ENCODE measurements at regions not wholly inside any gene's neighbourhood (a gene's known extent, or its start where the extent isn't known, plus 50 kb on each side); places are given as distances from the start of the nearest gene placed in this dataset.
A peak's percentile ranks its signal among the peaks of the same experiment; 100 is the strongest.

- no peak for DNase-seq (ENCODE audit: low spot score)
These were observed 64.6 kb downstream of the LINC01488 start for GRCh38 chr11:69545976-69546617.

- no peak for DNase-seq (ENCODE audit: low spot score)
These were observed 65.4 kb downstream of the LINC01488 start for GRCh38 chr11:69546735-69547370.

- no peak for DNase-seq (ENCODE audit: low spot score)
These were observed 69.4 kb downstream of the LINC01488 start for GRCh38 chr11:69550846-69551245.

DNA sequence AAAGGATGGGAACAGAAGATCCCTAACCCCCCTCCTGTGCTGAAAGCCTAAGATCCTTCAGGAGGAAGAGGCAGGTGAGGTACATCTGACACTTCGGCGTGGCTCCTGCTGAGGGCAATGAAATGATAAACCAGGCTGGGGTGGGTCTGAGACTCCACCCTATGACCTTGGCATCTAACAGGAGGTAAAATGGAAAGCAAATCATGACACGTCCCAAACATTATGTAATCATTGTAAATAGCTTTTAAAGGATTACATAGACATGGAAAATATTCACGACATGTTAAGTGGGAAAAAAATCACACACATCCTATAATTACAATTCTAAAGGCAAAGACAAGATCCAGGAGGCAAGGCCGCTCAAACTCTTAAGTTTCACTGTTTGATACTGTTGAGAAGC is 70.5 kb downstream of the LINC01488 start:
- DNase-seq (ENCODE audit: low spot score): no peak

DNA sequence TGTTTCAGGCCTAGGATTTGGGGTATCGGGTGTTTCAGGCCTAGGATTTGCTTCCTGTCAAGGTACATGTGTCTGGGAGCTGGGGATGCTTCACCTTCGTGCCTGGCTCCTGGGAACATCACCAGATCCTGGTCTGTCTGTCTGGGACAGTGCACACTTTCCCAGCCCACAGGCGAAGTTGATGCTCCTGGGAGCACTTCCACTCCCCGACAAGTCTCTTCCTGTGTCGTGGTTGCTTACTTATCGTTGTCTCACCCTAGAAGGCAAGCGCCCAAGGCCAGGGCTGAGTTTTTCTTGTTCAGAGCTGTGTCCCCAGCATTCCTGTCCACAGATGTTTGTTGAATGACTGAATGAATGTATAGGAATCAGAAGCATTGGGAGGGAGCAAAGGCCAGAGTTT is 71.5 kb downstream of the LINC01488 start:
- DNase-seq (ENCODE audit: low spot score): no peak

GRCh38 chr11:69553416-69554357 is 72.2 kb downstream of the LINC01488 start:
- DNase-seq (ENCODE audit: low spot score): no peak

DNA sequence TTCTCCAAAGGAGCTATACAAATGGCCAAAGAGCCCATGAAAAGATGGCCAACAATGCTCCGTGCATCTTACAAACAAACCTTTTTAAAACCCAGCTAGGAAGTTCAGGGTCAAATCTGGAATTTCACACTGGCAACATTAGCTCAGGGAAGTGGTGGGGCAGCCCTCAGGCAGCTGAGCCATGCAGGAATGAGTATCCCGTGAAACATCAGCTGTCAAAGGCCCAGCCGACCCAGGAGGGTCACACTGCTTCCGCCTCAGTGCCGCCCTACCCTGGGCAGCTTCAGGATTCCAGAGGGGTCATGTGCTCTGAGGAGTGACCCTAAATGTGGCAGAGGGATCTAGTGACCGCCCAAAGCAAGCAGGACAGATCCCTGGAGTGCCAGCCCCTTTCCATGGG is 73.4 kb downstream of the LINC01488 start:
- no peak for DNase-seq (ENCODE audit: low spot score)

GRCh38 chr11:69557266-69557665 is 75.8 kb downstream of the LINC01488 start:
- DNase-seq (ENCODE audit: low spot score): no peak

DNA sequence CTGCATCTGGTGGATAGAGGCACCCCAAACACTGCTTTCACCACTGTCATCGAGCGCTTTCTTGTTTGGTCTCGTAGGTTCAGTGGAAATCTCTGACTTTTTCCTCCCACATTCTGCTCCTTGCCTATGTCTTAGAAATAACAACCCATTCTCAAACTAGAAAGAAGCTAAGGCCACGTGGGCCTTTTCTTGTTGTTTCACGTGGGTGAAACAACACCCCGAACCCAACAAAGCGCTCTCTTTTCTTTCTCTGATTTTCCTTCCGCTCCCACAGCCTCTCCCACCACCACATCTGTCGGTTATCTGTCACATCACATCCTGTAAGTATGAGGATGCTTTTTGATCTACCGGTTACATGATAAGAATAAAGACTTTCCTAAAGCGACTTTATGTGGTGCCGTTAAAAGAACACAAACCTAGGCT is 77.1 kb downstream of the LINC01488 start:
- no peak for DNase-seq (ENCODE audit: low spot score)

- DNase-seq (ENCODE audit: low spot score): no peak
These were observed 77.7 kb downstream of the LINC01488 start for GRCh38 chr11:69559181-69559580.

DNA sequence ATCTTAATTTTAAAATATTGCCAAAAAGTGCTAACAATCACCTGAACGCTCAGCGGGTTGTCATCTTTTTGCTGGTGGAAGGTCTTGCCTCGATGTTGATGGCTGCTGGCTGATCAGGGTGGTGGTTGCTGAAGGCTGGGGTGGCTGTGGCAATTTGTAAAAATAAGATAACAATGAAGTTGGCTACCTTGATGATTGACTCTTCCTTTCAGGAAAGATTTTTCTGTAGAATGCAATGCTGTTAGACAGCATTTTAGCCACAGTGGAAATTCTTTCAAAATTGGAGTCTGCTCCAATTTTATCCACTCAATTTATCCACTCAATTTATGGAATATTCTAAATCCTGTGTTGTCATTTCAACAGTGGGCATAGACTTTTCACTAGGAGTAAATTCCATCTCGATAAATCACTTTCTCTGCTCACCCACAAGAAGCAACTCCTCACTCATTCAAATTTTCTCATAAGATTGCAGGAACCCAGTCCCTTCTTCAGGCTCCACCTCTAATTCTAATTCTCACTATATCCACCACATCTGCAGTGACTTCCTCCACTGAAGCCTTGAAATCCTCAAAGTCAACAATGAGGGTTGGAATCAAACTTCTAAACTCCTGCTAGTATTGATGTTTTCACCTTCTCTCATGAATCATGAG is 78.8 kb downstream of the LINC01488 start:
- DNase-seq (ENCODE audit: low spot score): no peak

GRCh38 chr11:69562302-69562701 is 78.7 kb upstream of the CCND1 start:
- DNase-seq (ENCODE audit: low spot score): no peak

DNA sequence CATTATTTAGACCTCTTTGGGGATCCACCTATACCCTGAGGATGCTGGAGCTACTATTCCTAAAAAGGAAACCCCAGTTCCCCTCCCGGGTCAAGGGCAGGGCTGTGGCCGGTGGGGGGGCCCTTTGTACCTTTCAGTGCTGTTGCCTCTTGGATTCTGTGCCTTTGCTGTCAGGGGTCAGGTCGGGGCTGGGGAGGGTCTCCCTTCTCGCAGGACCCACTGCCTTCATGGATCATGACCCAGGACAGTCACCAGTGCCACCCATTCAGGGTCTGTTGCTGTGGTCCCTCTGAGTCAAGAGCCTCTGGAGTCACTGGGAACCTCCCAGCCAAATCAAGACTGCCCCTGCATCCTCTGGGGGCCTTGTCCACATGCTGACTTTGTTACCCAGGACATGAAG is 78.1 kb upstream of the CCND1 start:
- no peak for DNase-seq (ENCODE audit: low spot score)

DNA sequence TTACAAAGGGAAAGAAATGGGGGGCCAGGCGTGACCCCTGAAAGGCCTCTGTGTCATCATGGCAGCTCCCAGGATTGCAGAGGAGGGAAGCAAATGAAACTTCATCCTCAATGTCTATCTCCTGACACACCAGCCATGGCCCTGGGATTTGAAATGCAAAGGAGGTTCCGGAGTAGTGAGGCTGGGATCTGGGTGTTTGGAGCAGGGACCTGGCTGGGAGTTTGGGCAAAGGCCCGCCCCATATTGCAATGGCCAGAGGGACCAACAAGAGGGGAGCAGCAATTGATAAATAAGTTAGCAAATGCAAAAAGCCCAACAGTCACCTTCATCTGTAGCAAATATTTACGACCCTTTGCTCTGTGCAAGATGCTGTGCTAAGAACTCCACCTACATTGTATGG is 77.7 kb upstream of the CCND1 start:
- DNase-seq (ENCODE audit: low spot score): no peak

GRCh38 chr11:69563946-69564775 is 76.8 kb upstream of the CCND1 start:
- DNase-seq (ENCODE audit: low spot score): no peak

- DNase-seq (ENCODE audit: low spot score): no peak
These were observed 75.0 kb upstream of the CCND1 start for GRCh38 chr11:69566001-69566400.

GRCh38 chr11:69567951-69568808 is 72.8 kb upstream of the CCND1 start:
- DNase-seq (ENCODE audit: low spot score): peak; percentile 38

GRCh38 chr11:69568809-69569097 is 72.2 kb upstream of the CCND1 start:
- no peak for DNase-seq (ENCODE audit: low spot score)

DNA sequence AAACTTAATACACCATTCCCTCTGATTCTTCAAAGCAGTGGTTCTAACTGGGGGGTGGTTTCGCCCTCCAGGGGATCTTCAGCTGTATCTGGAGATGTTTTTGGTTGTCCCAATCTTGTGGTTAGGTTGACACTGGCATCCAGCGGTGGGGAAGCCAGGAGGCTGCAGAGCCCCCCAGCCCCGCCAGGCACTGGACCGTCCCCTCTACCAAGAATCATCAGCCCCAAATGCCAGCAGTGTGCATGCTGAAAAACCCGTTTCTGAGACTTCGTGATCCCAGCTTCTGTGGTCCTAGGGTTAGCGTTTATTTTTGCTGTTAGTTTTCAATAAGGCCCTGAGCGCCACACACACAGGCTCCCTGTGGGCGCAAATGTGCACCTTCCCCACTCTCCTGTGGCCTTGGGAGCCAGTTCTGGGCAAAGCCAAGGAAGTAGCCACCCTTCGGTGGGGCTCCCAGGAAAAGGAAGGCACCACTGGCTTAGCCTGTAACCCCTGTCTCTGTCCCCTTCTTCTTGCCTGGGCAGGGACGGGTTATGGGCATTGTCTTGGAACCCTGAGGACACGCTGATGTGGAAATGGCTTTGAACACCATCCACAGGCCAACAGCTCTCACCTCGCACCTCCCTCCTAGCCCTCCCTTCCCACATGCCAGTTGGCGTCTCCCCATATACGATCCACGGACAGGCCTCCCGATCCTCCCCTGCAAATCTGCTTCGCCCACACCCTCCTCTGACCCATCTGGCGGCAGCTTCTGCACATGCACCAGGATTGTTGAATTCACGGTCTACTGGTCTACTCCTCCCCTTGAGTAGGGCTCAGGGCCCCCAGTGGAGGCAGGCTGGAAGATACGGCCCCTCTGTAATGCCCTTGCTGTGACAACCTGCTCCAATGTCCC is 71.4 kb upstream of the CCND1 start:
- DNase-seq (ENCODE audit: low spot score): no peak
